ENCODE measurements at regions not wholly inside any gene's neighbourhood (a gene's known extent, or its start where the extent isn't known, plus 50 kb on each side); places are given as distances from the start of the nearest gene placed in this dataset.
"Not testable (repeated sequence)": the region's sequence is repeated elsewhere in the genome, so short reads cannot be mapped to it uniquely, and the experiment has no call there.

GRCh38 chr1:221204055-221204833 lies 325.0 kb downstream of the HLX start:
- no peak for DNase-seq

GRCh38 chr1:221206076-221206475 lies 326.8 kb downstream of the HLX start:
- no peak for DNase-seq

- no peak for DNase-seq
Observed at GRCh38 chr1:221212926-221213325, 333.7 kb downstream of the HLX start.

- no peak for DNase-seq
Observed at GRCh38 chr1:221217029-221217428, 337.8 kb downstream of the HLX start.

- no peak for DNase-seq
Observed at GRCh38 chr1:221223281-221223680, 344.0 kb downstream of the HLX start.

- no peak for DNase-seq
Observed at GRCh38 chr1:221227460-221227859, 348.2 kb downstream of the HLX start.

GRCh38 chr1:221227872-221228337 lies 348.7 kb downstream of the HLX start:
- DNase-seq = no peak

GRCh38 chr1:221228594-221228993 lies 349.4 kb downstream of the HLX start:
- no peak for DNase-seq

GRCh38 chr1:221230605-221231004 lies 351.4 kb downstream of the HLX start:
- DNase-seq = no peak

GRCh38 chr1:221234791-221235190 lies 355.5 kb downstream of the HLX start:
- DNase-seq = no peak

GRCh38 chr1:221237587-221237986 lies 358.3 kb downstream of the HLX start:
- no peak for DNase-seq

GRCh38 chr1:221239181-221239580 lies 359.9 kb downstream of the HLX start:
- no peak for DNase-seq

GRCh38 chr1:221239792-221240191 lies 360.5 kb downstream of the HLX start:
- DNase-seq = no peak

GRCh38 chr1:221240690-221241089 lies 361.4 kb downstream of the HLX start:
- DNase-seq = no peak

GRCh38 chr1:221241157-221241556 lies 361.9 kb downstream of the HLX start:
- no peak for DNase-seq

- no peak for DNase-seq
Observed at GRCh38 chr1:221241592-221241991, 362.3 kb downstream of the HLX start.

GRCh38 chr1:221246067-221246466 lies 366.8 kb downstream of the HLX start:
- DNase-seq = no peak

- DNase-seq = no peak
Observed at GRCh38 chr1:221246628-221247415, 367.6 kb downstream of the HLX start.

- no peak for DNase-seq
Observed at GRCh38 chr1:221251580-221251979, 372.3 kb downstream of the HLX start.

GRCh38 chr1:221254813-221255212 lies 375.6 kb downstream of the HLX start:
- no peak for DNase-seq

GRCh38 chr1:221256773-221257172 lies 377.5 kb downstream of the HLX start:
- no peak for DNase-seq

- DNase-seq = not testable (repeated sequence)
Observed at GRCh38 chr1:221257548-221257947, 378.3 kb downstream of the HLX start.

- DNase-seq = not testable (repeated sequence)
Observed at GRCh38 chr1:221262677-221263076, 383.4 kb downstream of the HLX start.
